Trophoblast cell (in vitro differentiated cells and primary cell): ENCODE measurements at regions not wholly inside any gene's neighbourhood (a gene's known extent, or its start where the extent isn't known, plus 50 kb on each side); places are given as distances from the start of the nearest gene placed in this dataset.

Source experiments
- DNase-seq, 2 donors: peaks; one replicate each; pipeline ENCODE4 v3.0.0-alpha.2; 2016
- H2AFZ ChIP-seq: 2 replicates; pipeline ENCODE4 v1.6.1; 2013; ENCODE audit warnings: low read length, moderate library complexity, mild to moderate bottlenecking; ENCODE audit not compliant: insufficient read depth, poor library complexity
- H2AK5ac ChIP-seq: 2 replicates; pipeline ENCODE4 v1.6.1; 2013; ENCODE audit warnings: mild to moderate bottlenecking, low read length
- H2BK120ac ChIP-seq: 2 replicates; pipeline ENCODE4 v1.6.1; 2013; ENCODE audit warnings: low read length, mild to moderate bottlenecking, moderate library complexity; ENCODE audit not compliant: insufficient read depth, poor library complexity
- H2BK12ac ChIP-seq: 2 replicates; pipeline ENCODE4 v1.6.1; 2013; ENCODE audit warnings: mild to moderate bottlenecking, low read length, moderate library complexity
- H2BK5ac ChIP-seq: 2 replicates; pipeline ENCODE4 v1.6.1; 2013; ENCODE audit warnings: low read length, low read depth, moderate library complexity, mild to moderate bottlenecking; ENCODE audit not compliant: poor library complexity
- H3K14ac ChIP-seq: 2 replicates; pipeline ENCODE4 v1.6.1; 2013; ENCODE audit warnings: mild to moderate bottlenecking, low read length
- H3K18ac ChIP-seq: 2 replicates; pipeline ENCODE4 v1.6.1; 2013; ENCODE audit warnings: mild to moderate bottlenecking, low read length
- H3K23ac ChIP-seq: 2 replicates; pipeline ENCODE4 v1.6.1; 2013; ENCODE audit warnings: low read length
- H3K27ac ChIP-seq: 2 replicates; pipeline ENCODE4 v1.5.1; 2013; ENCODE audit warnings: low read depth, mild to moderate bottlenecking, inconsistent platforms, low read length, moderate library complexity
- H3K27me3 ChIP-seq: 2 replicates; pipeline ENCODE4 v1.6.1; 2013; ENCODE audit warnings: inconsistent platforms, mild to moderate bottlenecking, low read length, moderate library complexity; ENCODE audit not compliant: insufficient read depth
- H3K36me3 ChIP-seq, 2 experiments: 1 replicate in 1 of 2; 2 replicates in 1 of 2; pipeline ENCODE4 v1.6.1; 2013; ENCODE audit warnings: low read length in 2 of 2, mild to moderate bottlenecking in 2 of 2, moderate library complexity in 1 of 2; ENCODE audit not compliant: insufficient read depth in 2 of 2, control insufficient read depth in 1 of 2
- H3K4ac ChIP-seq: 2 replicates; pipeline ENCODE4 v1.6.1; 2013; ENCODE audit warnings: low read depth, mild to moderate bottlenecking, low read length, moderate library complexity
- H3K4me1 ChIP-seq, 2 experiments: 1 replicate in 1 of 2; 2 replicates in 1 of 2; pipeline ENCODE4 v1.6.1; 2013; ENCODE audit warnings: low read length in 2 of 2, mild to moderate bottlenecking in 2 of 2, moderate library complexity in 1 of 2; ENCODE audit not compliant: insufficient read depth in 2 of 2, control insufficient read depth in 1 of 2
- H3K4me2 ChIP-seq: 2 replicates; pipeline ENCODE4 v1.6.1; 2013; ENCODE audit warnings: inconsistent platforms, mild to moderate bottlenecking, low read length, moderate library complexity
- H3K4me3 ChIP-seq: 2 replicates; pipeline ENCODE4 v1.5.1; 2013; ENCODE audit warnings: mild to moderate bottlenecking, low read depth, low read length, inconsistent platforms
- H3K79me1 ChIP-seq: one replicate; pipeline ENCODE4 v1.6.1; 2013; ENCODE audit warnings: low read length
- H3K79me2 ChIP-seq: 2 replicates; pipeline ENCODE4 v1.6.1; 2013; ENCODE audit warnings: low read length, mild to moderate bottlenecking; ENCODE audit not compliant: control insufficient read depth, insufficient read depth, poor library complexity
- H3K9ac ChIP-seq: 2 replicates; pipeline ENCODE4 v1.6.1; 2013; ENCODE audit warnings: mild to moderate bottlenecking, low read length
- H3K9me3 ChIP-seq: 2 replicates; pipeline ENCODE4 v1.6.1; 2013; ENCODE audit warnings: low read depth, mild to moderate bottlenecking, control low read depth, inconsistent platforms, low read length; ENCODE audit not compliant: insufficient read depth
- H4K12ac ChIP-seq: 2 replicates; pipeline ENCODE4 v1.6.1; 2013; ENCODE audit warnings: low read depth, mild to moderate bottlenecking, low read length, moderate library complexity
- H4K8ac ChIP-seq: 2 replicates; pipeline ENCODE4 v1.6.1; 2013; ENCODE audit warnings: low read depth, mild to moderate bottlenecking, low read length, moderate library complexity
- H4K91ac ChIP-seq: one replicate; pipeline ENCODE4 v1.6.1; 2013; ENCODE audit warnings: low read depth, mild to moderate bottlenecking, low read length, moderate library complexity
- WGBS: extraction: QIAGEN DNeasy Blood & Tissue Kit; methylation state at CpG from one replicate; pipeline ENCODE4 v1.1.7; 2013; ENCODE audit warnings: missing lambda C conversion rate; ENCODE audit not compliant: insufficient read length, insufficient coverage; ENCODE audit errors: extremely low coverage; 5-methylcytosine and 5-hydroxymethylcytosine counted together

- Histone ChIP-seq H3K4me2 (no peak overlapping the region), H3K9ac (no peak overlapping the region), H3K79me2 (no peaks in the 10 kb centered on the region), H2AFZ (no peak overlapping the region), H2AK5ac (no peak overlapping the region), H3K36me3 (no peaks in the 10 kb centered on the region), H4K12ac (no peak overlapping the region), H4K91ac (no peak overlapping the region), H3K79me1 (no peaks in the 10 kb centered on the region), H3K4me1 (peaks cover 0 to 4% of the 10 kb centered on the region in 2 experiments), H2BK5ac (no peak overlapping the region), H4K8ac (no peak overlapping the region), H3K27ac (no peak overlapping the region), H3K4ac (no peak overlapping the region), H3K14ac (no peak overlapping the region), H3K4me3 (no peak overlapping the region), H2BK120ac (no peak overlapping the region), H2BK12ac (no peak overlapping the region), H3K9me3 (no peaks in the 10 kb centered on the region), H3K18ac (no peak overlapping the region), H3K27me3 (no peaks in the 10 kb centered on the region), H3K23ac (no peak overlapping the region)
- DNase-seq = no peak
- no CpG with 5 or more reads among the region's 4 CpGs for WGBS
Measured at GRCh38 chr14:95006479-95006878, 150.8 kb downstream of the DICER1 start.

DNA sequence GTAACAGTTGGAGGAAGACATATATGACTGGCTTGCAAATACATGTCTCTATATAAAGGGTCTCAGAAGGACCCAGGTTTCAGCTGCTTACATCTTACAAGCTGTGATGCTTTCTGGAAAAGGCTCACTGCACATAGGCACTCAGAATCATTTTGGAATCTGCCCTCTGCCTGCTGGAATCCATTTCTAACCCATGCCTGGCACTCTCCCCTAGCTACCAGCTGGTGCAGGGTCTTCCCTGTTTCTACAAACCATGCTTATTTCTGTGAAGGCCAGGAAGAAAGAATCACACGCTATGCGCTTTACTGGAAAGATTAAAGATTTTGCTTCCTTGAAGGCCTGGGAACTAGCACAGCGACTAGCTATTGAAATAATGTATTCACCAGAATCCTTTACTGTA is 151.3 kb downstream of the DICER1 start:
- no CpG with 5 or more reads among the region's 3 CpGs for WGBS
- no peaks in the 10 kb centered on the region for H3K9me3 ChIP-seq
- no peak for DNase-seq
- H4K12ac ChIP-seq = no peak overlapping the region
- no peak overlapping the region for H2AK5ac ChIP-seq
- peaks cover 0 to 4% of the 10 kb centered on the region in 2 experiments for H3K4me1 ChIP-seq
- H3K36me3 ChIP-seq = no peaks in the 10 kb centered on the region
- no peaks in the 10 kb centered on the region for H3K79me2 ChIP-seq
- H3K27ac ChIP-seq = no peak overlapping the region
- no peak overlapping the region for H3K18ac ChIP-seq
- H3K14ac ChIP-seq = no peak overlapping the region
- H3K27me3 ChIP-seq = no peaks in the 10 kb centered on the region
- H2AFZ ChIP-seq = no peak overlapping the region
- H3K4me3 ChIP-seq = no peak overlapping the region
- no peak overlapping the region for H3K4me2 ChIP-seq
- H2BK5ac ChIP-seq = no peak overlapping the region
- no peak overlapping the region for H4K91ac ChIP-seq
- no peak overlapping the region for H3K23ac ChIP-seq
- H3K4ac ChIP-seq = no peak overlapping the region
- no peak overlapping the region for H4K8ac ChIP-seq
- no peaks in the 10 kb centered on the region for H3K79me1 ChIP-seq
- H2BK120ac ChIP-seq = no peak overlapping the region
- H2BK12ac ChIP-seq = no peak overlapping the region
- H3K9ac ChIP-seq = no peak overlapping the region

DNA sequence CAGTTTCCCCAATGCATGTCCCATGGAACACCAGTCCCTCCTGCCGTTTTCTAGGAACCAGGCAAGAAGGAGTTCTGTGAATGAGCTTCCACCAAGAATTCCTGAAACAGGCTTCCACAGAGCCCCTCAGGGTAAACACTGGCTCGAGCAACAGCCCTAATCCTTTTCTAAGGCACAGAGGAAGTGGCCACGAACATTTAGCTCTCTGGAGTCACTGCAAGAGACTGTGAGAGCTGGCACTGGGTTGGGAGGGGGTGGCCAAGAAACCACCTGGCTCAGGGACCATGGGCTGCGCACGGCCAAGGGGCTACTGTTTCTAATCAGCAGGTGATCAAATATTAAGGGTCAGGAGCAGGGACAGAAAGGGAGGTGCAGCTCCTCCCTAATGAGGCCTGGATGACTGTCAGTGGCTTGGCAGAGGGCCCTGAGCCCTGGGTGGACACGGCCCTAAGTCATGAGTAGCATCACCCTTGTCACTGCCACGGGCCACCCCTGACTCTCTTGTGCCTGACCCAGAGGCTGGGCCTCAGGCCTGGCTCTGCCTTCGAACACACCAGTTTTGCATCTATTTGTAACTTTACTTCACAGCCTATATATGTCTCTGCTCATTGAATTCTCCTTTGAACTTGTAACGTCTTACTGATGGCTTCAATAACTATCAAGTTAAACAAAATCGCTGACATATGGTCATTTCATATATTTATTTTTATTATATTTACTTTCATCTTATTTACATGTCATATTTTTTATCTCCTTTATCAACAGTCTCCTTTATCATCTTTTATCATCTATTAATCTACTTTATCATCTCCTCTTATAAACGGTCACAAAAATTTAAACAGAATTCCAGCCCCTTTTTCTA is 154.0 kb downstream of the DICER1 start:
- no peaks in the 10 kb centered on the region for H3K79me1 ChIP-seq
- H2AK5ac ChIP-seq = no peak overlapping the region
- no peak overlapping the region for H3K4me3 ChIP-seq
- no peak overlapping the region for H4K8ac ChIP-seq
- no peaks in the 10 kb centered on the region for H3K79me2 ChIP-seq
- peak overlapping the region; percentile 3 for H3K9ac ChIP-seq
- no peak for DNase-seq
- no peaks in the 10 kb centered on the region for H3K36me3 ChIP-seq
- WGBS = 100% methylated on average over 1 of the region's 11 CpGs
- H3K23ac ChIP-seq = no peak overlapping the region
- no peak overlapping the region for H2BK120ac ChIP-seq
- no peak overlapping the region for H2BK12ac ChIP-seq
- no peak overlapping the region for H2AFZ ChIP-seq
- no peak overlapping the region for H3K14ac ChIP-seq
- no peak overlapping the region for H3K18ac ChIP-seq
- H4K91ac ChIP-seq = no peak overlapping the region
- no peak overlapping the region for H2BK5ac ChIP-seq
- H3K27ac ChIP-seq = no peak overlapping the region
- H3K4me1 ChIP-seq = peaks cover 0 to 4% of the 10 kb centered on the region in 2 experiments
- H3K4me2 ChIP-seq = no peak overlapping the region
- no peaks in the 10 kb centered on the region for H3K9me3 ChIP-seq
- no peak overlapping the region for H3K4ac ChIP-seq
- H3K27me3 ChIP-seq = no peaks in the 10 kb centered on the region
- no peak overlapping the region for H4K12ac ChIP-seq

DNA sequence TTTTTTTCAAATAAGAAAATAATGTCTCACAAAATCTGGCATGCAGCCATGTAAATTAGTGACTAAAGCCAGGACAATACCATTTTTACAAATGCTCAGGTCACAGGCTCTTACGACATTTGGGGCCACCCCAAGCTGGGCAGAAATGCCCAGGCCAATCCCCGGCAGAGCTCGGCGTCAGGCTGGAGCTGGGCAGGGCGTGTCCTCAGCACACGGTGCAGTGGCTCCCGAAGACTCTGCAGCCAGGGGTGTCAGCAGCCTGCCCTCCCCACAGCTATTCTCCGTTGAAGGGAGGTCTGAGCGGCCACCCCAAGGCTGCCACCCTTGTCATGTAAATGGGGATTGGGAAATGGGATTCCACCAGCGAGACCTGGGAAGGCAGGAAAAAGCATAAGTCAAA is 158.6 kb downstream of the DICER1 start:
- no peak overlapping the region for H2BK5ac ChIP-seq
- H3K14ac ChIP-seq = no peak overlapping the region
- H3K18ac ChIP-seq = no peak overlapping the region
- H3K9me3 ChIP-seq = peaks cover 1% of the 10 kb centered on the region
- H3K27ac ChIP-seq = no peak overlapping the region
- no peak overlapping the region for H2AK5ac ChIP-seq
- H3K79me2 ChIP-seq = no peaks in the 10 kb centered on the region
- H3K36me3 ChIP-seq = no peaks in the 10 kb centered on the region
- no peak overlapping the region for H3K4ac ChIP-seq
- no peak overlapping the region for H3K9ac ChIP-seq
- no peak overlapping the region for H4K91ac ChIP-seq
- H4K8ac ChIP-seq = no peak overlapping the region
- WGBS = no CpG with 5 or more reads among the region's 10 CpGs
- H3K27me3 ChIP-seq = no peaks in the 10 kb centered on the region
- H3K79me1 ChIP-seq = no peaks in the 10 kb centered on the region
- H3K4me2 ChIP-seq = no peak overlapping the region
- H2BK12ac ChIP-seq = no peak overlapping the region
- no peak overlapping the region for H4K12ac ChIP-seq
- no peak overlapping the region for H2BK120ac ChIP-seq
- H2AFZ ChIP-seq = no peak overlapping the region
- DNase-seq = no peak
- H3K4me3 ChIP-seq = no peak overlapping the region
- peaks cover 0 to 4% of the 10 kb centered on the region in 2 experiments for H3K4me1 ChIP-seq
- H3K23ac ChIP-seq = no peak overlapping the region
